ENCODE measurements at regions not wholly inside any gene's neighbourhood (a gene's known extent, or its start where the extent isn't known, plus 50 kb on each side); places are given as distances from the start of the nearest gene placed in this dataset.

- TF ChIP-seq, protein P1, sequence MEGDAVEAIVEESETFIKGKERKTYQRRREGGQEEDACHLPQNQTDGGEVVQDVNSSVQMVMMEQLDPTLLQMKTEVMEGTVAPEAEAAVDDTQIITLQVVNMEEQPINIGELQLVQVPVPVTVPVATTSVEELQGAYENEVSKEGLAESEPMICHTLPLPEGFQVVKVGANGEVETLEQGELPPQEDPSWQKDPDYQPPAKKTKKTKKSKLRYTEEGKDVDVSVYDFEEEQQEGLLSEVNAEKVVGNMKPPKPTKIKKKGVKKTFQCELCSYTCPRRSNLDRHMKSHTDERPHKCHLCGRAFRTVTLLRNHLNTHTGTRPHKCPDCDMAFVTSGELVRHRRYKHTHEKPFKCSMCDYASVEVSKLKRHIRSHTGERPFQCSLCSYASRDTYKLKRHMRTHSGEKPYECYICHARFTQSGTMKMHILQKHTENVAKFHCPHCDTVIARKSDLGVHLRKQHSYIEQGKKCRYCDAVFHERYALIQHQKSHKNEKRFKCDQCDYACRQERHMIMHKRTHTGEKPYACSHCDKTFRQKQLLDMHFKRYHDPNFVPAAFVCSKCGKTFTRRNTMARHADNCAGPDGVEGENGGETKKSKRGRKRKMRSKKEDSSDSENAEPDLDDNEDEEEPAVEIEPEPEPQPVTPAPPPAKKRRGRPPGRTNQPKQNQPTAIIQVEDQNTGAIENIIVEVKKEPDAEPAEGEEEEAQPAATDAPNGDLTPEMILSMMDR (IDR thresholded peaks at IDR 0.05): no peak
- no peak for TF ChIP-seq POLR2A (IDR thresholded peaks at IDR 0.05)
Measured at GRCh38 chr2:2901384-2902345, 476.0 kb downstream of the EIPR1 start.
